Duodenal mucosa (tissue), 2 donors: ENCODE measurements at regions not wholly inside any gene's neighbourhood (a gene's known extent, or its start where the extent isn't known, plus 50 kb on each side); places are given as distances from the start of the nearest gene placed in this dataset.

Experiments used
- H3K27ac ChIP-seq: one replicate; pipeline ENCODE4 v1.7.0; 2013; ENCODE audit warnings: low read depth, low read length
- H3K27me3 ChIP-seq, 2 donors: one replicate each; pipeline ENCODE4 v1.7.0; 2013; ENCODE audit warnings: low read length in 2 of 2, control low read depth in 1 of 2; ENCODE audit not compliant: insufficient read depth in 2 of 2, control insufficient read depth in 1 of 2
- H3K36me3 ChIP-seq, 2 donors: one replicate each; pipeline ENCODE4 v1.7.0; 2013; ENCODE audit warnings: low read length in 2 of 2, control low read depth in 1 of 2; ENCODE audit not compliant: insufficient read depth in 2 of 2, control insufficient read depth in 1 of 2
- H3K4me1 ChIP-seq, 2 donors: one replicate each; pipeline ENCODE4 v1.7.0; 2013; ENCODE audit warnings: low read length in 2 of 2, control low read depth in 1 of 2; ENCODE audit not compliant: insufficient read depth in 2 of 2, control insufficient read depth in 1 of 2
- H3K4me3 ChIP-seq, 2 donors: one replicate each; pipeline ENCODE4 v1.7.0; 2013; ENCODE audit warnings: low read length in 2 of 2, low read depth in 1 of 2
- H3K9ac ChIP-seq, 2 donors: one replicate each; pipeline ENCODE4 v1.7.0; 2013; ENCODE audit warnings: low read length in 2 of 2, low read depth in 1 of 2
- H3K9me3 ChIP-seq, 2 donors: one replicate each; pipeline ENCODE4 v1.7.0; 2013; ENCODE audit warnings: low read length in 2 of 2, control low read depth in 1 of 2; ENCODE audit not compliant: control insufficient read depth in 1 of 2

GRCh38 chr4:13174926-13175325, 309.2 kb downstream of the RAB28 start:
- no peaks in the 10 kb centered on the region for H3K27me3 ChIP-seq
- no peak overlapping the region for H3K4me3 ChIP-seq
- no peak overlapping the region for H3K9ac ChIP-seq
- H3K9me3 ChIP-seq: peaks cover 0 to 2% of the 10 kb centered on the region in 2 donors
- no peak overlapping the region for H3K27ac ChIP-seq
- no peaks in the 10 kb centered on the region for H3K36me3 ChIP-seq
- no peaks in the 10 kb centered on the region for H3K4me1 ChIP-seq

GRCh38 chr4:13174001-13174400, 310.1 kb downstream of the RAB28 start:
- no peak overlapping the region for H3K27ac ChIP-seq
- H3K4me3 ChIP-seq: no peak overlapping the region
- no peaks in the 10 kb centered on the region for H3K4me1 ChIP-seq
- H3K27me3 ChIP-seq: no peaks in the 10 kb centered on the region
- no peak overlapping the region for H3K9ac ChIP-seq
- H3K36me3 ChIP-seq: no peaks in the 10 kb centered on the region
- no peaks in the 10 kb centered on the region for H3K9me3 ChIP-seq

GRCh38 chr4:13171292-13172057, 312.7 kb downstream of the RAB28 start:
- no peaks in the 10 kb centered on the region for H3K27me3 ChIP-seq
- H3K4me3 ChIP-seq: no peak overlapping the region
- no peak overlapping the region for H3K27ac ChIP-seq
- H3K9me3 ChIP-seq: no peaks in the 10 kb centered on the region
- no peak overlapping the region for H3K9ac ChIP-seq
- H3K4me1 ChIP-seq: no peaks in the 10 kb centered on the region
- no peaks in the 10 kb centered on the region for H3K36me3 ChIP-seq

GRCh38 chr4:13169731-13170525, 314.2 kb downstream of the RAB28 start:
- Histone ChIP-seq H3K4me3 (no peak overlapping the region), H3K4me1 (no peaks in the 10 kb centered on the region), H3K36me3 (no peaks in the 10 kb centered on the region), H3K9me3 (no peaks in the 10 kb centered on the region), H3K27ac (no peak overlapping the region), H3K9ac (no peak overlapping the region), H3K27me3 (no peaks in the 10 kb centered on the region)

- H3K27me3 ChIP-seq: no peaks in the 10 kb centered on the region
- no peaks in the 10 kb centered on the region for H3K4me1 ChIP-seq
- H3K9me3 ChIP-seq: no peaks in the 10 kb centered on the region
- H3K4me3 ChIP-seq: no peak overlapping the region
- H3K9ac ChIP-seq: no peak overlapping the region
- no peak overlapping the region for H3K27ac ChIP-seq
- H3K36me3 ChIP-seq: no peaks in the 10 kb centered on the region
Observed at GRCh38 chr4:13168326-13168725, 315.8 kb downstream of the RAB28 start.

- no peak overlapping the region for H3K4me3 ChIP-seq
- H3K4me1 ChIP-seq: no peaks in the 10 kb centered on the region
- H3K9ac ChIP-seq: no peak overlapping the region
- H3K36me3 ChIP-seq: no peaks in the 10 kb centered on the region
- no peak overlapping the region for H3K27ac ChIP-seq
- no peaks in the 10 kb centered on the region for H3K27me3 ChIP-seq
- no peaks in the 10 kb centered on the region for H3K9me3 ChIP-seq
Observed at GRCh38 chr4:13166214-13166613, 317.9 kb downstream of the RAB28 start.

GRCh38 chr4:13164783-13165331, 319.3 kb downstream of the RAB28 start:
- no peaks in the 10 kb centered on the region for H3K36me3 ChIP-seq
- no peaks in the 10 kb centered on the region for H3K4me1 ChIP-seq
- H3K27me3 ChIP-seq: no peaks in the 10 kb centered on the region
- no peaks in the 10 kb centered on the region for H3K9me3 ChIP-seq
- no peak overlapping the region for H3K27ac ChIP-seq
- no peak overlapping the region for H3K9ac ChIP-seq
- H3K4me3 ChIP-seq: no peak overlapping the region

- Histone ChIP-seq H3K9me3 (no peaks in the 10 kb centered on the region), H3K4me3 (no peak overlapping the region), H3K36me3 (no peaks in the 10 kb centered on the region), H3K27ac (no peak overlapping the region), H3K27me3 (no peaks in the 10 kb centered on the region), H3K4me1 (no peaks in the 10 kb centered on the region), H3K9ac (no peak overlapping the region)
Observed at GRCh38 chr4:13162886-13163285, 321.3 kb downstream of the RAB28 start.

- Histone ChIP-seq H3K4me1 (no peaks in the 10 kb centered on the region), H3K4me3 (no peak overlapping the region), H3K27ac (no peak overlapping the region), H3K9me3 (no peaks in the 10 kb centered on the region), H3K27me3 (no peaks in the 10 kb centered on the region), H3K36me3 (no peaks in the 10 kb centered on the region), H3K9ac (no peak overlapping the region)
Observed at GRCh38 chr4:13160920-13161319, 323.2 kb downstream of the RAB28 start.

- Histone ChIP-seq H3K36me3 (no peaks in the 10 kb centered on the region), H3K27me3 (no peaks in the 10 kb centered on the region), H3K9ac (no peak overlapping the region), H3K4me1 (no peaks in the 10 kb centered on the region), H3K27ac (no peak overlapping the region), H3K9me3 (no peaks in the 10 kb centered on the region), H3K4me3 (no peak overlapping the region)
Observed at GRCh38 chr4:13159041-13159620, 325.0 kb downstream of the RAB28 start.
